Heart left ventricle (tissue), 13 donors: ENCODE measurements at regions not wholly inside any gene's neighbourhood (a gene's known extent, or its start where the extent isn't known, plus 50 kb on each side); places are given as distances from the start of the nearest gene placed in this dataset.

Experiments used
- POLR2A ChIP-seq, 2 donors: fragments of 450-650 bp; IDR thresholded peaks; one replicate each; pipeline ENCODE4 v1.6.1; 2017; ENCODE audit warnings: antibody characterized with exemption in 2 of 2, mild to moderate bottlenecking in 2 of 2, moderate library complexity in 2 of 2
- TF ChIP-seq, protein P1 (sequence below), 12 donors: fragments of 200-600 bp; sonication (generic) in 4 of 12; IDR thresholded peaks; one replicate each; pipeline versions ENCODE4 v1.5.0 to v1.8.0; 2018 to 2022; ENCODE audit warnings: antibody characterized with exemption in 12 of 12, mild to moderate bottlenecking in 5 of 12
- donor health status: ischemic (EF 13 %, LVEDD 7.1; RV severe dilation, severe dysfunction).
- donor health status: DM: no; HTN: yes; CAD: no.
- donor health status: DM: no; HTN: no; CAD: no.
- donor health status: ischemic (EF 25% LVEDD 6.9; RV normal size, moderate dysfunction).
- donor health status: ischemic (EF 25% LVEDD 5.7; RV mildly dilated, moderate dysfunction).
- donor health status: ischemic (EF 35%, LVEDD 5.7; RV mildly dilated, moderate dysfunction).
- donor health status: nonischemic (EF 11% LVEDD 7.7; RV severe dilation, severe dysfunction).
- donor health status: DM: yes; HTN: yes; CAD: no.
- donor health status: PGD.
- donor health status: ischemic (EF 29% LVEDD 5.4; RV normal size, mild dysfunction).
- donor health status: nonischemic (EF 23%, LVEDD 6.1; RV moderate dilation, normal function).

DNA sequence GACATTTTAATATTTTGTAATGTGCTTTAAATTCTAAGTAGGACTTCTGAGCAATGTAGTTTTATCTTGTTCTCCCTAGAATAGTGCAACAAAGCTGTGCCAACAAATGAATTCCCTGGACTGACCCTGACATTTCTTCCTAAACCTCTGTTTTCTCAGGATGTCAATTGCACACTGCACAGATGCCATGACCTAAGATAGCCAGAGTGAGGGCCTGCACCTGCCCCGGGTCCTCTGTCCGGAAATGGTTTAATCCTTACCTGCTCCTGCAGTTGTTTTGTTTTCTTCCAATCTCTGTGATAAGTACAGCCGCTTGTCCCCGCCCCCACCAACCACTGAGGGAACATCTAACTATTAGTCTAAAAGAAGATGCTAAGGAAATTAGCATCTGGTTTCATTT lies 831.5 kb downstream of the GALC start:
- TF ChIP-seq, protein P1, sequence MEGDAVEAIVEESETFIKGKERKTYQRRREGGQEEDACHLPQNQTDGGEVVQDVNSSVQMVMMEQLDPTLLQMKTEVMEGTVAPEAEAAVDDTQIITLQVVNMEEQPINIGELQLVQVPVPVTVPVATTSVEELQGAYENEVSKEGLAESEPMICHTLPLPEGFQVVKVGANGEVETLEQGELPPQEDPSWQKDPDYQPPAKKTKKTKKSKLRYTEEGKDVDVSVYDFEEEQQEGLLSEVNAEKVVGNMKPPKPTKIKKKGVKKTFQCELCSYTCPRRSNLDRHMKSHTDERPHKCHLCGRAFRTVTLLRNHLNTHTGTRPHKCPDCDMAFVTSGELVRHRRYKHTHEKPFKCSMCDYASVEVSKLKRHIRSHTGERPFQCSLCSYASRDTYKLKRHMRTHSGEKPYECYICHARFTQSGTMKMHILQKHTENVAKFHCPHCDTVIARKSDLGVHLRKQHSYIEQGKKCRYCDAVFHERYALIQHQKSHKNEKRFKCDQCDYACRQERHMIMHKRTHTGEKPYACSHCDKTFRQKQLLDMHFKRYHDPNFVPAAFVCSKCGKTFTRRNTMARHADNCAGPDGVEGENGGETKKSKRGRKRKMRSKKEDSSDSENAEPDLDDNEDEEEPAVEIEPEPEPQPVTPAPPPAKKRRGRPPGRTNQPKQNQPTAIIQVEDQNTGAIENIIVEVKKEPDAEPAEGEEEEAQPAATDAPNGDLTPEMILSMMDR (IDR thresholded peaks at IDR 0.05) = no peak
- no peak for TF ChIP-seq POLR2A (IDR thresholded peaks at IDR 0.05)
